GM23338 (cell line): ENCODE measurements at regions not wholly inside any gene's neighbourhood (a gene's known extent, or its start where the extent isn't known, plus 50 kb on each side); places are given as distances from the start of the nearest gene placed in this dataset.

ENCODE experiments used
- ATAC-seq: fragments of 200-7000 bp; cut with Tn5 transposase; 3 replicates; pipeline ENCODE4 v1.9.1; 2020
- DNase-seq: peaks from one replicate; pipeline ENCODE4 v3.0.0-alpha.2; 2015; ENCODE audit warnings: low spot score
- H2AFZ ChIP-seq: fragments of 200-600 bp; sonication (generic); 2 replicates; pipeline ENCODE4 v1.8.0; 2016; ENCODE audit warnings: antibody characterized with exemption, mild to moderate bottlenecking, moderate library complexity
- H3F3A ChIP-seq: fragments of 200-600 bp; sonication (generic); replicated peaks from 2 replicates; pipeline ENCODE4 v1.8.0; 2017; ENCODE audit warnings: antibody characterized with exemption, mixed run types, low read depth
- H3K27ac ChIP-seq: fragments of 200-600 bp; sonication (generic); 2 replicates; pipeline ENCODE4 v1.6.1; 2016; ENCODE audit warnings: low read depth
- H3K27me3 ChIP-seq: fragments of 200-600 bp; sonication (generic); 2 replicates; pipeline ENCODE4 v1.8.0; 2016; ENCODE audit warnings: mild to moderate bottlenecking, mixed run types, moderate library complexity; ENCODE audit not compliant: insufficient read depth
- H3K36me3 ChIP-seq: fragments of 200-600 bp; sonication (generic); 2 replicates; pipeline ENCODE4 v1.8.0; 2016; ENCODE audit warnings: mild to moderate bottlenecking; ENCODE audit not compliant: insufficient read depth
- H3K4me1 ChIP-seq: fragments of 200-600 bp; sonication (generic); 2 replicates; pipeline ENCODE4 v1.8.0; 2016; ENCODE audit warnings: mild to moderate bottlenecking, moderate library complexity; ENCODE audit not compliant: insufficient read depth
- H3K4me2 ChIP-seq: fragments of 200-600 bp; sonication (generic); 2 replicates; pipeline ENCODE4 v1.7.1; 2017; ENCODE audit warnings: mixed run types
- H3K4me3 ChIP-seq: fragments of 200-600 bp; sonication (generic); 2 replicates; pipeline ENCODE4 v1.6.1; 2016; ENCODE audit warnings: mixed run types
- H3K79me2 ChIP-seq: fragments of 200-600 bp; sonication (generic); replicated peaks from 2 replicates; pipeline ENCODE4 v1.8.0; 2017; ENCODE audit warnings: mild to moderate bottlenecking; ENCODE audit not compliant: insufficient read depth
- H3K9me2 ChIP-seq: fragments of 200-600 bp; sonication (generic); 2 replicates; pipeline ENCODE4 v1.8.0; 2017; ENCODE audit not compliant: insufficient read depth
- H4K20me1 ChIP-seq: fragments of 200-600 bp; sonication (generic); replicated peaks from 2 replicates; pipeline ENCODE4 v1.8.0; 2017; ENCODE audit warnings: mild to moderate bottlenecking; ENCODE audit not compliant: insufficient read depth
- H3K27ac Mint-ChIP-seq: 2 replicates; pipeline ENCODE4 v1.8.0; 2020; ENCODE audit warnings: inconsistent platforms, mild to moderate bottlenecking, moderate library complexity, mixed read lengths
- H3K27me3 Mint-ChIP-seq: 3 replicates; pipeline ENCODE4 v1.8.0; 2022; ENCODE audit warnings: low read depth, mild to moderate bottlenecking, moderate library complexity, mixed read lengths, inconsistent platforms; ENCODE audit not compliant: insufficient read depth, poor library complexity
- H3K36me3 Mint-ChIP-seq: 3 replicates; pipeline ENCODE4 v1.8.0; 2021; ENCODE audit warnings: low read depth, mild to moderate bottlenecking, inconsistent platforms, moderate library complexity, mixed read lengths
- H3K4me1 Mint-ChIP-seq: 3 replicates; pipeline ENCODE4 v1.8.0; 2020; ENCODE audit warnings: mild to moderate bottlenecking, inconsistent platforms, mixed read lengths
- H3K4me3 Mint-ChIP-seq: 3 replicates; pipeline ENCODE4 v1.8.0; 2021; ENCODE audit warnings: moderate library complexity, mild to moderate bottlenecking, inconsistent platforms, mixed read lengths
- H3K9me3 Mint-ChIP-seq: 3 replicates; pipeline ENCODE4 v1.8.0; 2020; ENCODE audit warnings: moderate library complexity, mild to moderate bottlenecking, inconsistent platforms, mixed read lengths
- CTCF ChIP-seq, 2 experiments: fragments of 200-600 bp in 1 of 2; sonication (generic) in 1 of 2; conservative IDR thresholded peaks; 2 replicates each; pipeline versions ENCODE4 v1.5.1 to v1.6.1; 2016 to 2017; ENCODE audit warnings: antibody characterized with exemption in 2 of 2, low read depth in 2 of 2, mild to moderate bottlenecking in 2 of 2, moderate library complexity in 1 of 2
- EZH2phosphoT487 ChIP-seq: fragments of 200-600 bp; sonication (generic); IDR thresholded peaks from one replicate; pipeline ENCODE4 v1.8.1; 2018; ENCODE audit warnings: antibody characterized with exemption; ENCODE audit not compliant: unreplicated experiment
- POLR2AphosphoS5 ChIP-seq: IDR thresholded peaks from 2 replicates; pipeline ENCODE4 v1.6.1; 2016; ENCODE audit warnings: antibody characterized with exemption, low read depth
- ZNF462 ChIP-seq: fragments of 250-450 bp; sonication (Bioruptor Pico); IDR thresholded peaks from 2 replicates; pipeline ENCODE4 v1.5.0; 2020; ENCODE audit warnings: mild to moderate bottlenecking, moderate library complexity

- H3K79me2 ChIP-seq = no peaks in the 10 kb centered on the region
- no peaks in the 10 kb centered on the region for H4K20me1 ChIP-seq
- Mint-ChIP-seq H3K27me3 (no peaks in the 10 kb centered on the region), H3K36me3 (no peaks in the 10 kb centered on the region), H3K4me1 (no peaks in the 10 kb centered on the region; the same call in 2 of the 3 replicates), H3K4me3 (no peak overlapping the region), H3K9me3 (no peaks in the 10 kb centered on the region), H3K27ac (no peak overlapping the region)
- H3K4me1 ChIP-seq = no peaks in the 10 kb centered on the region
- no peak overlapping the region for H2AFZ ChIP-seq
- H3K4me2 ChIP-seq = no peak overlapping the region
- H3K36me3 ChIP-seq = no peaks in the 10 kb centered on the region
- H3K4me3 ChIP-seq = no peak overlapping the region
- no peak for ATAC-seq
- no peak overlapping the region for H3K27ac ChIP-seq
- TF ChIP-seq ZNF462 (CRISPR knock-in tag) = no peak
- TF ChIP-seq CTCF (conservative IDR thresholded peaks at IDR 0.05; ENCODE audit: low read depth in 2 of 2) = no peak
- TF ChIP-seq EZH2phosphoT487 = no peak
- no peak for DNase-seq
- H3K9me2 ChIP-seq = no peaks in the 10 kb centered on the region
- no peaks in the 10 kb centered on the region for H3K27me3 ChIP-seq
- no peaks in the 10 kb centered on the region for H3F3A ChIP-seq
Measured at GRCh38 chr15:72919936-72920465, 132.3 kb upstream of the NEO1 start.

GRCh38 chr15:72916897-72917296, 133.3 kb upstream of the ADPGK start:
- Mint-ChIP-seq H3K9me3 (no peaks in the 10 kb centered on the region), H3K27me3 (peaks cover 2% of the 10 kb centered on the region), H3K4me1 (no peaks in the 10 kb centered on the region; the same call in 2 of the 3 replicates), H3K27ac (no peak overlapping the region), H3K36me3 (no peaks in the 10 kb centered on the region), H3K4me3 (no peak overlapping the region)
- no peak overlapping the region for H3K4me2 ChIP-seq
- H3K36me3 ChIP-seq = no peaks in the 10 kb centered on the region
- no peaks in the 10 kb centered on the region for H3K9me2 ChIP-seq
- TF ChIP-seq POLR2AphosphoS5 (no peak), EZH2phosphoT487 (no peak)
- DNase-seq = no peak
- H3K4me1 ChIP-seq = no peaks in the 10 kb centered on the region
- ATAC-seq = no peak
- no peak overlapping the region for H3K4me3 ChIP-seq
- H3F3A ChIP-seq = no peaks in the 10 kb centered on the region
- no peak overlapping the region for H2AFZ ChIP-seq
- no peaks in the 10 kb centered on the region for H3K27me3 ChIP-seq
- no peaks in the 10 kb centered on the region for H3K79me2 ChIP-seq
- H3K27ac ChIP-seq = no peak overlapping the region
- no peaks in the 10 kb centered on the region for H4K20me1 ChIP-seq
